ENCODE measurements at regions not wholly inside any gene's neighbourhood (a gene's known extent, or its start where the extent isn't known, plus 50 kb on each side); places are given as distances from the start of the nearest gene placed in this dataset.

DNA sequence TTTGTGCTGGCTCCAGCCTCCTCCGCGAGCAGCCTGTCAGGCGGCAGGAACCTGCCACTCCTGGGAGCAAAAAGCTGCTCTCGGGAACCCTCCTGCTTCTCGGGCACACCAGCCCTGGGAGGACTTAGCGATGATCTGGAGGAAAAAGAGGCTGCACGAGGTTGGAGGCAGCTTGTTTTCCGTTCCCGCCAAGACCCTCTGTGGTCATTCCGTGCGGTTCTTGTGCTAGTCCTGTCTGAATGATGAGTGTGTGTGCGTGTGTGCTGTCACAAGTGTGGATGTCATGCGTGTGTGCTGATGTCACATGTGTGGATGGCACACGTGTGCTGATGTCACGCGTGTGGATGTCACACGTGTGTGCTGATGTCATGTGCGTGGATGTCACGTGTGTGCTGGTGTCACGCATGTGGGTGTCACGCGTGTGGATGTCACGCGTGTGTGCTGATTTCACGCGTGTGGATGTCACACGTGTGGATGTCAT lies 150.0 kb downstream of the NPIPB11 start:
- TF ChIP-seq CTCF (IDR thresholded peaks at IDR 0.05) (no peak), POLR2AphosphoS5 (IDR thresholded peaks at IDR 0.05) (no peak), POLR2A (IDR thresholded peaks at IDR 0.05) (no peak), EP300 (IDR thresholded peaks at IDR 0.05) (no peak)
